Astrocyte of the spinal cord (primary cell): ENCODE measurements at regions not wholly inside any gene's neighbourhood (a gene's known extent, or its start where the extent isn't known, plus 50 kb on each side); places are given as distances from the start of the nearest gene placed in this dataset.

Source experiments
- DNase-seq: peaks from one replicate; pipeline ENCODE4 v3.0.0; 2011; ENCODE audit warnings: low read depth, low spot score
- H3K4me3 ChIP-seq: 2 replicates; pipeline ENCODE4 v1.5.1; 2011; ENCODE audit warnings: low read depth, mild to moderate bottlenecking, low read length, moderate library complexity
- in situ Hi-C: cut with HindIII; loops from 2 replicates; pipeline ENCODE4 v1.10.0; 2017; ENCODE audit warnings: low sequenced_read_pairs
- TF ChIP-seq, protein P1 (sequence below): IDR thresholded peaks from 2 replicates; pipeline ENCODE4 v1.5.1; 2012; ENCODE audit warnings: low read depth, mild to moderate bottlenecking, low read length, inconsistent platforms

DNA sequence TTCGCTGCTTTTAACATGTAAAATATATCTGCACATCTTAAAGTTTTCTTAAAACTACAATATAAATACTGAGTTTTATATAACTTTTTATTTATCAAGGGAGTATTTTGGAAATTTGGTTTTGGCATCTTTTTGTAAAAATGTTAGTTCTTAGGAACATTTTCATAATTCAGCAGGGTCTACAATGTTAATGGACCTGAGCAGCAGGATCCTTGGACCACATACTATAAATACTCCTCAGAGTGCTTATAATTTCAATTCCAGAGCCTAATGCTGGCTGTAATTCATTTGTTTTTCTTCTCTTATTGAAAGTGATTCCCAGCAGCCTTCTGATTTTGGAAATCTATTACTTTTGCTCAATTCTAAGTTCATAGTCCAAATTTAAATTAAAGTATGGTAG, 1216.2 kb downstream of the MAT2B start:
- no peak overlapping the region for H3K4me3 ChIP-seq
- TF ChIP-seq, protein P1, sequence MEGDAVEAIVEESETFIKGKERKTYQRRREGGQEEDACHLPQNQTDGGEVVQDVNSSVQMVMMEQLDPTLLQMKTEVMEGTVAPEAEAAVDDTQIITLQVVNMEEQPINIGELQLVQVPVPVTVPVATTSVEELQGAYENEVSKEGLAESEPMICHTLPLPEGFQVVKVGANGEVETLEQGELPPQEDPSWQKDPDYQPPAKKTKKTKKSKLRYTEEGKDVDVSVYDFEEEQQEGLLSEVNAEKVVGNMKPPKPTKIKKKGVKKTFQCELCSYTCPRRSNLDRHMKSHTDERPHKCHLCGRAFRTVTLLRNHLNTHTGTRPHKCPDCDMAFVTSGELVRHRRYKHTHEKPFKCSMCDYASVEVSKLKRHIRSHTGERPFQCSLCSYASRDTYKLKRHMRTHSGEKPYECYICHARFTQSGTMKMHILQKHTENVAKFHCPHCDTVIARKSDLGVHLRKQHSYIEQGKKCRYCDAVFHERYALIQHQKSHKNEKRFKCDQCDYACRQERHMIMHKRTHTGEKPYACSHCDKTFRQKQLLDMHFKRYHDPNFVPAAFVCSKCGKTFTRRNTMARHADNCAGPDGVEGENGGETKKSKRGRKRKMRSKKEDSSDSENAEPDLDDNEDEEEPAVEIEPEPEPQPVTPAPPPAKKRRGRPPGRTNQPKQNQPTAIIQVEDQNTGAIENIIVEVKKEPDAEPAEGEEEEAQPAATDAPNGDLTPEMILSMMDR: no peak
- no peak for DNase-seq
- in situ Hi-C loops: no loop called here

DNA sequence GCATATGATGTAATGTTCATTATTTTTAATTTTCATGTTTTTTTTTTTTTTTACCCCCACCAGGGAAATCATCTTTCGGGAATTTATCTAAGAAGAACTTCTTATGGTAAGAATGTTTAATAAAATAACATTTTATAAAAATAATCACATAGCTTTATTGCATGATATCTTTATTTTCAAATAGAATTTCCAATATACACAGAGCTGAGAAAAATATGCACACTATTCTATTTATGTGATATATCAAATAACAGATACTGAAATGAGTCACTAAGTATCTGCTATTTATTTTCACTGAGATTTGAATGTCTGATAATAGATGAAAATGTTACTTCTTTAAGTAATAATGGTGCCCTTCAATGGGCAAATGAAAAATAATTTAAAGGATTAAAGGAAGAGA, 1217.3 kb downstream of the MAT2B start:
- no peak overlapping the region for H3K4me3 ChIP-seq
- no peak for DNase-seq
- in situ Hi-C loops: no loop called here
- TF ChIP-seq, protein P1: no peak

DNA sequence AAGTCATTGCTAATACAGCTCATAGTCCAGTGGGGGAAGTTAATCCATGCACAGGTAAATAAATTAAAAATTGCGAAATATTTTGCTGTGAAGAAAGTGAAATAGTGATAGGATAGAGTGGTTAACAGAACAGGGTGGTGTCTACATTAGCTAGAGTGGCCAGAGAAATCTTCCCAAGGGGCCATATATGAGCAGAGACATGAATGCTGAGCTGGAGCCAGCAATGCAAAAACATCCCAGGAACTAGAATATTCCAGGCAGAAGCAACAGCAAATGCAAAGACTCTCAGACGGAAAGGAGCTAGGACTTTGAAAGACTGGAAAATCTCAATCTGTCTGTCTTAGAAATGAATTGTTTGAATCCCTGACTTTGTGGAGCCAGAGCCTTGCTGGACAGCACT, 1221.6 kb downstream of the MAT2B start:
- TF ChIP-seq, protein P1: no peak
- DNase-seq: no peak
- no peak overlapping the region for H3K4me3 ChIP-seq
- in situ Hi-C loops: no loop called here

DNA sequence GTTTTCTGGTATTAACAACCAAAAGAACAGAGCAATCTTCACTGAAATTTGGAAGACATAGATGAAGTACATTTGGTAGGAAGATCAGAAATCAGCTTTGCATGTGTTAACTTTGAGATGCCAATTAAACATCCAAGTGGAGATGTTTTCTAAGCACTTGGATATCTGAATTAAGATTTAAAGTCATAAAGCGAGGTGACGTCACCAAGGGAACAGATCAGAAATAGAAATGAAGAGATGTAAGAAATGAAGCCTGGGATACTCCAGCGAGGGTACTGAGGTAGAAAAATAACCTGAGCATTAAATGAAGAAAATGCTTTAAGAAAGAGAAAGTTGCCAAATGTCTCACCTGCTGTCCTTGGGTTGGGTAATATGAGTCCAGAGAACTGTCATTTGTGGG, 1223.3 kb downstream of the MAT2B start:
- in situ Hi-C loops: no loop called here
- TF ChIP-seq, protein P1: no peak
- H3K4me3 ChIP-seq: no peak overlapping the region
- DNase-seq: no peak

DNA sequence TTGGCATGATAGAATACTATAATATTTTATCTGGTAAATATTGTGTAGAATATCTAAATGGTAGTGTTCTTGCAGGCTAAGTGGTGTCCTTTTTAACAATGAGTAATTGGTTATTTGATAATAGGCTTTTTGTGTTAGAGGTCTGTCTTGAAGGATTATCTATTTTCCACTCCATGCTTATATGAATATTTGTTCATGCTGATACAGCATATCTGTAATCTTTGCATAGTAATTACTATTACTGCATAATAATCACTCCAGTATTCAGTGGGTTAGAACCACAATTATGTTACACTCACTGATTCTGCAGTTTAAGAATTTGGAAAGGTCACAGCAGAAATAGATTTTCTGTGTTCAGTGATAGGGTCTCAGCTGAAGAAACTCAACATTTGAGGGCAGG, 1229.9 kb downstream of the MAT2B start:
- no peak for DNase-seq
- in situ Hi-C loops: no loop called here
- no peak overlapping the region for H3K4me3 ChIP-seq
- TF ChIP-seq, protein P1: no peak

DNA sequence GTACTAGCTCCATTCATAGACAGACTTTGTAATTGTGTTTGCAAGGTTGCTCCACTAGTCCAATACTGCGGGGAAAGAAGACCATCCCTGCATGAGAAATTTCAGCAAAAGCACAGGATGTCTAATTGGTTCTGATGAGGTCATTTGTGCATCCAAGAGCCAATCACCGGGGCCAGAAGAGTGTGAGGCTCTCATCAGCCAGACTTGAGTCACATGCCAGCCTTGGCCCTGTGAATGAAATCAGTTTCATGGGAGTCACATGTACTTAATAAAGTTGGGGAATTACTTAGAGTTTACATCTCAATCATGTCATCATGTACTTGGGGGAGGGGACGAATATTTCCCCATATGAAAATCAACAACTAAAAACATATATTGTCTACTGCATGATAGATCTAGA, 1236.0 kb downstream of the MAT2B start:
- TF ChIP-seq, protein P1: no peak
- in situ Hi-C loops: no loop called here
- H3K4me3 ChIP-seq: no peak overlapping the region
- DNase-seq: no peak

DNA sequence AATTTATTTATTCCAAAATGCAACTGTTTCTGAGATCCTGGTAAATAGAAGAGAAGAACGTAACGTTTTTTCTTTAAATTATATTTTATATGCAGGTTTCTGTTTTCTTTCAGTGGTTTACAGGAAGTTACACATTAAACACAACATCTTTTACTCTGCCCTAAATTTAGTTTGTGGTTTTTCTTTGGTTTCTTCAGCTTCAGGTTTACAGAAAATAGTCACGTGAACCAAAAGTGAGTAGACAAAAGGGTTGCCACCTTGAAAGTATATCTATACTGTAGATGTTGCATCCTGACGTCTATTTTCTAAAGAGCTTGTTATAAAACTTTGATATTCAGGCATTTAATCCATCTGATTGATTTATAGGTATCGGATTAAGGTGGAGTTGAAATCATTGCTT, 1236.6 kb downstream of the MAT2B start:
- TF ChIP-seq, protein P1: no peak
- in situ Hi-C loops: no loop called here
- no peak overlapping the region for H3K4me3 ChIP-seq
- no peak for DNase-seq
